ENCODE measurements at regions not wholly inside any gene's neighbourhood (a gene's known extent, or its start where the extent isn't known, plus 50 kb on each side); places are given as distances from the start of the nearest gene placed in this dataset.

GRCh38 chr4:152154433-152154832 lies 381.5 kb downstream of the FBXW7 start:
- no peak for TF ChIP-seq EZH2 (IDR thresholded peaks at IDR 0.05; ENCODE audit: low read length, unreplicated experiment)
- TF ChIP-seq CTCF (conservative IDR thresholded peaks at IDR 0.05; ENCODE audit: low read depth, low read length), result no peak

Measured in PC-3 (cell line).